Heart right ventricle (tissue), 16 donors: ENCODE measurements at regions not wholly inside any gene's neighbourhood (a gene's known extent, or its start where the extent isn't known, plus 50 kb on each side); places are given as distances from the start of the nearest gene placed in this dataset.

Source experiments
- ATAC-seq, 8 donors: fragments of 200-7000 bp; cut with Tn5 transposase; one replicate each; pipeline ENCODE4 v1.9.1; 2020; ENCODE audit warnings: mild to moderate bottlenecking in 8 of 8, moderate library complexity in 8 of 8, moderate number of reproducible peaks in 1 of 8
- DNase-seq, 2 donors: peaks; one replicate each; pipeline ENCODE4 v3.0.0-alpha.2; 2020
- H3K27ac ChIP-seq, 10 donors: fragments of 200-600 bp; sonication (generic) in 2 of 10; one replicate each; pipeline versions ENCODE4 v1.5.0 to v1.8.0; 2020 to 2022; ENCODE audit warnings: mild to moderate bottlenecking in 3 of 10
- H3K27me3 ChIP-seq, 7 donors: fragments of 200-600 bp; one replicate each; pipeline ENCODE4 v1.8.0; 2021 to 2022; ENCODE audit warnings: mild to moderate bottlenecking in 2 of 7
- H3K36me3 ChIP-seq, 9 donors: fragments of 200-600 bp; sonication (generic) in 1 of 9; one replicate each; pipeline versions ENCODE4 v1.5.0 to v1.8.0; 2020 to 2022; ENCODE audit warnings: mild to moderate bottlenecking in 2 of 9
- H3K4me1 ChIP-seq, 9 donors: fragments of 200-600 bp; sonication (generic) in 1 of 9; one replicate each; pipeline versions ENCODE4 v1.5.0 to v1.8.0; 2020 to 2022; ENCODE audit warnings: mild to moderate bottlenecking in 4 of 9
- H3K4me3 ChIP-seq, 10 donors: fragments of 200-600 bp; sonication (generic) in 2 of 10; one replicate each; pipeline versions ENCODE4 v1.5.0 to v1.8.0; 2020 to 2022; ENCODE audit warnings: mild to moderate bottlenecking in 7 of 10, moderate library complexity in 2 of 10
- H3K9me3 ChIP-seq, 11 donors: fragments of 200-600 bp in 10 of 11; sonication (generic) in 2 of 11; one replicate each; pipeline versions ENCODE4 v1.5.0 to v1.8.0; 2013 to 2022; ENCODE audit warnings: mild to moderate bottlenecking in 2 of 11, control low read depth in 1 of 11, moderate library complexity in 1 of 11
- WGBS, 2 donors: extraction: QIAGEN DNeasy Blood & Tissue Kit; methylation state at CpG; one replicate each; pipeline ENCODE4 v1.1.7; 2013; ENCODE audit warnings: inconsistent platforms in 1 of 2; 5-methylcytosine and 5-hydroxymethylcytosine counted together
- intact Hi-C, 10 donors: fragments of 100-400 bp; cut with DNase I; formaldehyde crosslinking; loops; one replicate each; pipeline versions ENCODE4 v1.11.1 to v1.14.2; 2022
- TF ChIP-seq, protein P1 (sequence below), 9 donors: fragments of 200-600 bp; sonication (generic) in 2 of 9; IDR thresholded peaks; one replicate each; pipeline versions ENCODE4 v1.5.0 to v1.8.0; 2021 to 2022; ENCODE audit warnings: antibody characterized with exemption in 9 of 9, mild to moderate bottlenecking in 5 of 9, moderate library complexity in 1 of 9
- donor health status: Arrhythmogenic right ventricular cardiomyopathy.
- donor health status: ischemic (EF 13 %, LVEDD 7.1; RV severe dilation, severe dysfunction).
- donor health status: healthy with polysubstance abuse.
- donor health status: DM: no; HTN: yes; CAD: no.
- donor health status: DM: no; HTN: no; CAD: no.
- donor health status: ischemic (EF 25% LVEDD 6.9; RV normal size, moderate dysfunction).
- donor health status: ischemic (EF 25% LVEDD 5.7; RV mildly dilated, moderate dysfunction).
- donor health status: healthy.
- donor health status: DM: yes; HTN: yes; CAD: no.
- donor health status: Ischemic cardiomyopathy.
- donor health status: ischemic (EF 35%, LVEDD 5.7; RV mildly dilated, moderate dysfunction).
- donor health status: nonischemic (EF 11% LVEDD 7.7; RV severe dilation, severe dysfunction).
- donor health status: DM: yes; HTN: yes; CAD: no.
- donor health status: PGD.
- donor health status: ischemic (EF 29% LVEDD 5.4; RV normal size, mild dysfunction).
- donor health status: nonischemic (EF 23%, LVEDD 6.1; RV moderate dilation, normal function).

DNA sequence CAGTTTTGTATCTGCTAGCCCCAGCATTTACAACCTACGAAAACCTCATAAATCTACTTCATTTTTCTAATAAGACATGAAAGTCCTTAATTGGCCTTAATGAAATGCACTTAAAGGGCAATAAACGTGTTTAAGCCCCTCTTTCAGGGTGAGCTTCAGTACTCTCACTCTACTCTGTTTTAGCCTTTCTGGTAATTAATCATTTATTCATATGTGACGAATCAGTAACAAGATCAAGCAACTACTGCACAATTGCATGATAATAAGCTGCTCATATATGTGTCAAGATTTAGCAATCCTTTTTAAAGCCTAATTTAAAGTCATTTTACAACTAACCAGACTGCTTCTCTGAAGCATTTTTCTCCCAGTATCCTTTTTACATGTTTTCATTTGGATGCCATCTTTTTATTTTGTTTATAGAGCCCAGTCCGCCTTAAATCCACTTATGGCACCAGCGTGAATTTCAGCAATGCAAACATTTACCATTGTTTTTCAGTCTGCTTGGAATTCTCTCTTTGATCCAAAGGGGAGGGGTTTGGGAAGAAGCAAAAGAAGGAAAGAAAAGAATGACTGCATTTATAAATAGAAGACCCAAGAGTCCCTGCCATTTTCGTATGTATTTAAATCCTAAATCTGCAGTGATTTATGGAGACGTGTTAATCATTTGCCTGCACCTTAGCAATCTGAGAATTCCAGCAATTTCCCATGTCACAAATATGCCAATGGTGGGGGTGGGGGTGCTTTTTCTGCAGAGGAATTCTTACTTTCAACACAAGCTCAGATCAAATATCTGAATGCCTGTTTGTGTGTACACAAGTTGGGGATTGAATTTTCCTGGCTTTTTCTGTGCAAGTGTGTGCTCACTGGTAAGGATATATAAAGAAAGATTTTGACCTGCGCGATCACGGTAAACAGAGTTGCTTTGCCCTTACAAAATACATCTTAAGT lies 230.8 kb upstream of the TBC1D5 start:
- H3K36me3 ChIP-seq = no peaks in the 10 kb centered on the region
- H3K27ac ChIP-seq = no peak overlapping the region
- DNase-seq (no peak), ATAC-seq (no peak)
- no peaks in the 10 kb centered on the region for H3K9me3 ChIP-seq
- no peaks in the 10 kb centered on the region for H3K27me3 ChIP-seq
- 73 to 84% methylated on average over 10 of the region's 10 CpGs for WGBS, 2 donors
- TF ChIP-seq, protein P1, sequence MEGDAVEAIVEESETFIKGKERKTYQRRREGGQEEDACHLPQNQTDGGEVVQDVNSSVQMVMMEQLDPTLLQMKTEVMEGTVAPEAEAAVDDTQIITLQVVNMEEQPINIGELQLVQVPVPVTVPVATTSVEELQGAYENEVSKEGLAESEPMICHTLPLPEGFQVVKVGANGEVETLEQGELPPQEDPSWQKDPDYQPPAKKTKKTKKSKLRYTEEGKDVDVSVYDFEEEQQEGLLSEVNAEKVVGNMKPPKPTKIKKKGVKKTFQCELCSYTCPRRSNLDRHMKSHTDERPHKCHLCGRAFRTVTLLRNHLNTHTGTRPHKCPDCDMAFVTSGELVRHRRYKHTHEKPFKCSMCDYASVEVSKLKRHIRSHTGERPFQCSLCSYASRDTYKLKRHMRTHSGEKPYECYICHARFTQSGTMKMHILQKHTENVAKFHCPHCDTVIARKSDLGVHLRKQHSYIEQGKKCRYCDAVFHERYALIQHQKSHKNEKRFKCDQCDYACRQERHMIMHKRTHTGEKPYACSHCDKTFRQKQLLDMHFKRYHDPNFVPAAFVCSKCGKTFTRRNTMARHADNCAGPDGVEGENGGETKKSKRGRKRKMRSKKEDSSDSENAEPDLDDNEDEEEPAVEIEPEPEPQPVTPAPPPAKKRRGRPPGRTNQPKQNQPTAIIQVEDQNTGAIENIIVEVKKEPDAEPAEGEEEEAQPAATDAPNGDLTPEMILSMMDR (IDR thresholded peaks at IDR 0.05) = no peak
- no peak overlapping the region for H3K4me3 ChIP-seq
- no peaks in the 10 kb centered on the region for H3K4me1 ChIP-seq
- intact Hi-C loops = no loop called here

DNA sequence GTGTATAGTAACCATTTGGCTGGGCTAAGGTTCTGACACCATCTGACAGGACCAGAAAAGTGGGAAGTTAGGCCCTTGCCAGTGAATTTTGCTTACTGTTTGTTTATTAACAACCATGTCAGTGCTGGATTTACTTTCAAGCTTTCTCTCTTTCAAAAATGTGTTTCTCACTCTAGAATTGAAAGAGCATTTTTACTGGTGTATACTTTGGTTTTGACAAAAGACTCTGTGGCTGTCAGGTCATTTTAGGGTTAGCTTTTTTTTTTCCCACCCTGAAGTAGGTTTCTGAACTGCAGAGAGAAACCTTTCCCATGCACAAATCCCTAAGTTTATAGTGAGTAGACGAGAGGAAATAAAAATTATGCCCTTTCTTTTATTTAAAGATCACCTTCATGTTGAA lies 230.0 kb upstream of the TBC1D5 start:
- WGBS, 2 donors = 56 to 68% methylated on average over 1 of the region's 1 CpG
- no peaks in the 10 kb centered on the region for H3K9me3 ChIP-seq
- ATAC-seq (no peak), DNase-seq (no peak)
- intact Hi-C loops = no loop called here
- TF ChIP-seq, protein P1 (IDR thresholded peaks at IDR 0.05) = no peak
- H3K4me1 ChIP-seq = no peaks in the 10 kb centered on the region
- H3K36me3 ChIP-seq = no peaks in the 10 kb centered on the region
- H3K27me3 ChIP-seq = no peaks in the 10 kb centered on the region
- H3K4me3 ChIP-seq = no peak overlapping the region
- no peak overlapping the region for H3K27ac ChIP-seq

DNA sequence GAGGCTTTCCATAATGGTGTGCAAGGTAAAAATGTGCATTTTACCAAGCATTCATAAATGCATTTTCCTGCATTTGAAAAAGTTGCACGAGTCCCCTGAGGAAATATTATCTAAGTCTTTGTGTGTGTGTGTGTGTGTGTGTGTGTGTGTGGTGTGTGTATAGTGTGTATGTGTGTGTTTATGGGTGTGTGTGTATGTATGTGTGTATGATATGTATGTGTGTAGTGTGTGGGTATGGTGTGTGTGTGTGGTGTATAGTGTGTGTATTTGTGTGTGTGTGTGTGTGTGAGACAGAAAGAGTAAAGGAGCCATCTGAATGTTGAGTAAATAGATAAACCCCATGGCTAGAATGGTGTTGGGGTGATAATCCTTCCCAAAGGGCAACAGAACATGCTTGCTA lies 229.6 kb upstream of the TBC1D5 start:
- Histone ChIP-seq H3K9me3 (no peaks in the 10 kb centered on the region), H3K4me3 (no peak overlapping the region), H3K4me1 (no peaks in the 10 kb centered on the region), H3K27me3 (no peaks in the 10 kb centered on the region), H3K36me3 (no peaks in the 10 kb centered on the region), H3K27ac (no peak overlapping the region)
- intact Hi-C loops = no loop called here
- no peak for ATAC-seq
- DNase-seq = no peak
- WGBS, 2 donors = 67 to 76% methylated on average over 1 of the region's 1 CpG
- TF ChIP-seq, protein P1 (IDR thresholded peaks at IDR 0.05) = no peak

DNA sequence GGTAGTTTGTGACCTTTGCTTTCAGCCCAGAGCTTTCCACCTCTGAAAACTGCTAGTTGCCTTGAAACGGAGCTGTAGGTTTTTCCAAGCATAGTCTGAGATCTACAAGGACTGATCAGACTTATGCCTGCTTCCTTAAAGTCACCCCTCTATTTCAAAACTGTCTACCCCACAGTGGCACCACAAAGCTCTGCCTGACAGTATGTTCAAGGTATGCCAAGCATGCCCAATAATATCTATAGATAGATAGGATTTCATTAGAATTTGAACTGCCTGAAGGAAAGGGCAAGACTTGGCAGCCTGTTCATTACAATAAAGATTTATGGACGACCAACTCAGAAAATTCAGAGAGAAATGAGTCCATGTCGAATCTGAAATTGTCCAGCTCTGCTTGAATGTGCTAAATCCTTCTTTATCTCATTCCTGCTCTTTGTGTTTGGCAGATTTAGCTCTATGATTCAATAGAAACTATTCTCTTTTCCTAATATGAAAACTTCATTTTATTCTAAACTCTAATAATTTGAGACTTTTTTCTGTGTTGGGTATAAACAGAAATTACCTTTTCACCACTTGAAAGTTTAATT lies 227.6 kb upstream of the TBC1D5 start:
- Histone ChIP-seq H3K4me1 (no peaks in the 10 kb centered on the region), H3K36me3 (no peaks in the 10 kb centered on the region), H3K27me3 (no peaks in the 10 kb centered on the region), H3K4me3 (no peak overlapping the region), H3K9me3 (no peaks in the 10 kb centered on the region), H3K27ac (no peak overlapping the region)
- intact Hi-C loops = no loop called here
- 49 to 54% methylated on average over 3 of the region's 3 CpGs for WGBS, 2 donors
- ATAC-seq (no peak), DNase-seq (no peak)
- TF ChIP-seq, protein P1 (IDR thresholded peaks at IDR 0.05) = no peak
